Transverse colon (tissue), 4 donors: ENCODE measurements at regions not wholly inside any gene's neighbourhood (a gene's known extent, or its start where the extent isn't known, plus 50 kb on each side); places are given as distances from the start of the nearest gene placed in this dataset.

Experiments
- DNase-seq: peaks from one replicate; pipeline ENCODE4 v3.0.0-alpha.2; 2019
- H3K27ac ChIP-seq, 4 donors: fragments of 200-600 bp; sonication (generic); 2 replicates each; pipeline ENCODE4 v1.5.1; 2016 to 2018; ENCODE audit warnings: inconsistent platforms in 4 of 4
- H3K27me3 ChIP-seq: fragments of 200-600 bp; sonication (generic); 2 replicates; pipeline ENCODE4 v1.5.1; 2017; ENCODE audit warnings: inconsistent platforms
- H3K36me3 ChIP-seq, 4 donors: fragments of 200-600 bp; sonication (generic); 2 replicates each; pipeline ENCODE4 v1.5.1; 2017 to 2019; ENCODE audit warnings: inconsistent platforms in 4 of 4
- H3K4me1 ChIP-seq, 4 donors: fragments of 200-600 bp; sonication (generic); 2 replicates each; pipeline ENCODE4 v1.5.1; 2017 to 2020; ENCODE audit warnings: inconsistent platforms in 4 of 4
- H3K4me3 ChIP-seq, 4 donors: fragments of 200-600 bp; sonication (generic); 1 replicate in 1 of 4; 2 replicates in 3 of 4; pipeline versions ENCODE4 v1.5.1 to v1.6.1; 2017 to 2019; ENCODE audit warnings: inconsistent platforms in 4 of 4
- H3K9me3 ChIP-seq, 2 donors: fragments of 200-600 bp; sonication (generic); 2 replicates each; pipeline ENCODE4 v1.5.1; 2017 to 2019; ENCODE audit warnings: inconsistent platforms in 2 of 2
- CTCF ChIP-seq, 5 experiments: fragments of 200-600 bp in 3 of 5; fragments of 450-650 bp in 2 of 5; sonication (generic) in 3 of 5; IDR thresholded peaks; 1 replicate in 2 of 5; 2 replicates in 3 of 5; pipeline ENCODE4 v1.5.1; 2016 to 2017; ENCODE audit warnings: antibody characterized with exemption in 5 of 5, inconsistent platforms in 3 of 5, mild to moderate bottlenecking in 2 of 5, moderate library complexity in 1 of 5
- EP300 ChIP-seq: sonication (generic); formaldehyde crosslinking; IDR thresholded peaks from one replicate; pipeline ENCODE4 v1.6.1; 2017; ENCODE audit warnings: antibody characterized with exemption, low read depth
- POLR2A ChIP-seq: fragments of 450-650 bp; IDR thresholded peaks from one replicate; pipeline ENCODE4 v1.6.1; 2016; ENCODE audit warnings: antibody characterized with exemption, mild to moderate bottlenecking, moderate library complexity
- POLR2AphosphoS5 ChIP-seq, 3 donors: sonication (generic); formaldehyde crosslinking; IDR thresholded peaks; one replicate each; pipeline ENCODE4 v1.6.1; 2016; ENCODE audit warnings: antibody characterized with exemption in 3 of 3
- WGBS, 2 donors: methylation state at CpG; one replicate each; pipeline ENCODE4 v1.1.5; 2018; ENCODE audit warnings: low coverage in 1 of 2; 5-methylcytosine and 5-hydroxymethylcytosine counted together
- in situ Hi-C, 4 donors: fragments of 200-750 bp; cut with MboI; loops; one replicate each; pipeline versions ENCODE4 v1.15.0 to v1.15.1; 2017; ENCODE audit warnings: low sequenced_read_pairs in 3 of 4, low pct_ligation_motif_present in 1 of 4, low pct_unique_long_range_greater_than_20kb in 1 of 4
- intact Hi-C: fragments of 100-400 bp; cut with DNase I; formaldehyde crosslinking; loops from one replicate; pipeline ENCODE4 v1.15.1; 2023; ENCODE audit warnings: low total_unique reads

GRCh38 chr5:4815002-4815401 lies 325.1 kb upstream of the ADAMTS16 start:
- in situ Hi-C loops (no loop called here), intact Hi-C loops (no loop called here)
- Histone ChIP-seq H3K4me3 (no peak overlapping the region), H3K27me3 (no peaks in the 10 kb centered on the region), H3K4me1 (no peaks in the 10 kb centered on the region), H3K36me3 (no peaks in the 10 kb centered on the region), H3K27ac (no peak overlapping the region), H3K9me3 (no peaks in the 10 kb centered on the region)
- DNase-seq = no peak
- TF ChIP-seq EP300 (no peak), POLR2AphosphoS5 (IDR thresholded peaks at IDR 0.05) (no peak), POLR2A (no peak), CTCF (IDR thresholded peaks at IDR 0.05) (no peak)
- WGBS, 2 donors = 58 to 78% methylated on average over 2 to 3 of the region's 3 CpGs

- TF ChIP-seq EP300 (no peak), CTCF (IDR thresholded peaks at IDR 0.05) (no peak), POLR2A (no peak), POLR2AphosphoS5 (IDR thresholded peaks at IDR 0.05) (no peak)
- H3K9me3 ChIP-seq = no peaks in the 10 kb centered on the region
- no peak overlapping the region for H3K4me3 ChIP-seq
- H3K36me3 ChIP-seq = no peaks in the 10 kb centered on the region
- no peak for DNase-seq
- H3K4me1 ChIP-seq = no peaks in the 10 kb centered on the region
- H3K27ac ChIP-seq = no peak overlapping the region
- in situ Hi-C loops (no loop called here), intact Hi-C loops (no loop called here)
- no peaks in the 10 kb centered on the region for H3K27me3 ChIP-seq
- WGBS, 2 donors = 22 to 44% methylated on average over 1 to 2 of the region's 2 CpGs
Observed at GRCh38 chr5:4817767-4818166, 322.4 kb upstream of the ADAMTS16 start.

GRCh38 chr5:4831325-4831724 lies 308.8 kb upstream of the ADAMTS16 start:
- 38% methylated on average over 1 of the region's 1 CpG; no CpG with 5 or more reads in 1 of the 2 donors for WGBS, 2 donors
- Histone ChIP-seq H3K27me3 (no peaks in the 10 kb centered on the region), H3K4me3 (no peak overlapping the region), H3K27ac (no peak overlapping the region), H3K9me3 (no peaks in the 10 kb centered on the region), H3K4me1 (no peaks in the 10 kb centered on the region), H3K36me3 (no peaks in the 10 kb centered on the region)
- no peak for DNase-seq
- no peak for TF ChIP-seq EP300
- no peak for TF ChIP-seq POLR2AphosphoS5 (IDR thresholded peaks at IDR 0.05)
- TF ChIP-seq POLR2A = no peak
- TF ChIP-seq CTCF (IDR thresholded peaks at IDR 0.05) = no peak
- in situ Hi-C loops (no loop called here), intact Hi-C loops (no loop called here)

- Histone ChIP-seq H3K27ac (no peak overlapping the region), H3K4me3 (no peak overlapping the region), H3K27me3 (no peaks in the 10 kb centered on the region), H3K4me1 (no peaks in the 10 kb centered on the region), H3K36me3 (no peaks in the 10 kb centered on the region), H3K9me3 (no peaks in the 10 kb centered on the region)
- WGBS, 2 donors = 64 to 79% methylated on average over 4 to 5 of the region's 5 CpGs
- intact Hi-C loops (no loop called here), in situ Hi-C loops (no loop called here)
- no peak for TF ChIP-seq CTCF (IDR thresholded peaks at IDR 0.05)
- TF ChIP-seq POLR2A = no peak
- no peak for DNase-seq
Observed at GRCh38 chr5:4832471-4832870, 307.7 kb upstream of the ADAMTS16 start.
